K562 (cell line): ENCODE measurements at regions not wholly inside any gene's neighbourhood (a gene's known extent, or its start where the extent isn't known, plus 50 kb on each side); places are given as distances from the start of the nearest gene placed in this dataset.

Experiments used
- CHD2 ChIP-seq: IDR thresholded peaks from 2 replicates; pipeline ENCODE4 v1.6.1; 2011; ENCODE audit warnings: low read depth, low read length
- CREB3 ChIP-seq: fragments of 450-650 bp; conservative IDR thresholded peaks from 2 replicates; pipeline ENCODE4 v1.6.1; 2016; ENCODE audit warnings: missing genetic modification characterization, low read depth, mild to moderate bottlenecking, missing compliant biosample characterization, moderate library complexity
- HCFC1 ChIP-seq: IDR thresholded peaks from 2 replicates; pipeline ENCODE4 v1.6.1; 2012; ENCODE audit warnings: low read depth, low read length, improper control_type of control experiment
- POLR2A ChIP-seq: fragments of 450-650 bp; conservative IDR thresholded peaks from 2 replicates; pipeline ENCODE4 v1.6.1; 2016
- REST ChIP-seq, 2 experiments: fragments of 450-650 bp; formaldehyde crosslinking in 1 of 2; IDR thresholded peaks; 2 replicates each; pipeline versions ENCODE4 v1.4.0 to v1.6.1; 2014 to 2020; ENCODE audit warnings: mild to moderate bottlenecking in 2 of 2, borderline replicate concordance in 1 of 2, low read depth in 1 of 2
- TAF15 ChIP-seq: fragments of 200-400 bp; formaldehyde crosslinking; IDR thresholded peaks from 2 replicates; pipeline ENCODE4 v1.6.1; 2017; ENCODE audit warnings: mild to moderate bottlenecking, low read depth, low read length, moderate library complexity
- ZNF140 ChIP-seq: fragments of 250-450 bp; sonication (Bioruptor Pico); IDR thresholded peaks from 2 replicates; pipeline ENCODE4 v1.8.0; 2021; ENCODE audit warnings: moderate library complexity, mild to moderate bottlenecking, inconsistent platforms
- ZNF644 ChIP-seq: fragments of 200-800 bp; sonication (Bioruptor generic); IDR thresholded peaks from 2 replicates; pipeline ENCODE4 v1.6.1; 2016; ENCODE audit warnings: low read depth, missing genetic modification characterization, missing compliant biosample characterization

- TF ChIP-seq HCFC1, result no peak
- no peak for TF ChIP-seq ZNF644 (tag)
- no peak for TF ChIP-seq ZNF140
- no peak for TF ChIP-seq CHD2
- TF ChIP-seq POLR2A, result no peak
- no peak for TF ChIP-seq TAF15
- no peak for TF ChIP-seq REST (IDR thresholded peaks at IDR 0.05; ENCODE audit: borderline replicate concordance)
- no peak for TF ChIP-seq REST (CRISPR knock-in tag; IDR thresholded peaks at IDR 0.05; ENCODE audit: low read depth)
- no peak for TF ChIP-seq CREB3 (tag)
Observed at GRCh38 chr9:68631811-68632210, 73.2 kb upstream of the PIP5K1B start.
